IPS-20b (cell line): ENCODE measurements at regions not wholly inside any gene's neighbourhood (a gene's known extent, or its start where the extent isn't known, plus 50 kb on each side); places are given as distances from the start of the nearest gene placed in this dataset.

Source experiments
- H3K27ac ChIP-seq: one replicate; pipeline ENCODE4 v1.5.1; 2013; ENCODE audit warnings: low read length
- H3K27me3 ChIP-seq: 2 replicates; pipeline ENCODE4 v1.6.1; 2013; ENCODE audit warnings: mild to moderate bottlenecking, low read length, inconsistent platforms; ENCODE audit not compliant: insufficient read depth
- H3K36me3 ChIP-seq: 2 replicates; pipeline ENCODE4 v1.6.1; 2013; ENCODE audit warnings: low read depth, mild to moderate bottlenecking, inconsistent platforms, low read length, moderate library complexity; ENCODE audit not compliant: insufficient read depth
- H3K4me1 ChIP-seq: 2 replicates; pipeline ENCODE4 v1.6.1; 2013; ENCODE audit warnings: mild to moderate bottlenecking, control low read depth, inconsistent platforms, low read length, moderate library complexity; ENCODE audit not compliant: insufficient read depth
- H3K4me3 ChIP-seq: 2 replicates; pipeline ENCODE4 v1.5.1; 2013; ENCODE audit warnings: mild to moderate bottlenecking, low read length, inconsistent platforms
- H3K9ac ChIP-seq: 2 replicates; pipeline ENCODE4 v1.6.1; 2013; ENCODE audit warnings: low read depth, mild to moderate bottlenecking, inconsistent platforms, low read length, moderate library complexity
- H3K9me3 ChIP-seq: 2 replicates; pipeline ENCODE4 v1.6.1; 2013; ENCODE audit warnings: mild to moderate bottlenecking, low read depth, low read length, inconsistent platforms; ENCODE audit not compliant: insufficient read depth

GRCh38 chr20:50310673-50311051, 120.0 kb downstream of the CEBPB start:
- H3K36me3 ChIP-seq = no peaks in the 10 kb centered on the region
- no peak overlapping the region for H3K9ac ChIP-seq
- no peaks in the 10 kb centered on the region for H3K27me3 ChIP-seq
- no peaks in the 10 kb centered on the region for H3K9me3 ChIP-seq
- H3K4me1 ChIP-seq = peaks cover 5% of the 10 kb centered on the region; the same call in 1 of the 2 replicates
- no peak overlapping the region for H3K27ac ChIP-seq
- no peak overlapping the region for H3K4me3 ChIP-seq

DNA sequence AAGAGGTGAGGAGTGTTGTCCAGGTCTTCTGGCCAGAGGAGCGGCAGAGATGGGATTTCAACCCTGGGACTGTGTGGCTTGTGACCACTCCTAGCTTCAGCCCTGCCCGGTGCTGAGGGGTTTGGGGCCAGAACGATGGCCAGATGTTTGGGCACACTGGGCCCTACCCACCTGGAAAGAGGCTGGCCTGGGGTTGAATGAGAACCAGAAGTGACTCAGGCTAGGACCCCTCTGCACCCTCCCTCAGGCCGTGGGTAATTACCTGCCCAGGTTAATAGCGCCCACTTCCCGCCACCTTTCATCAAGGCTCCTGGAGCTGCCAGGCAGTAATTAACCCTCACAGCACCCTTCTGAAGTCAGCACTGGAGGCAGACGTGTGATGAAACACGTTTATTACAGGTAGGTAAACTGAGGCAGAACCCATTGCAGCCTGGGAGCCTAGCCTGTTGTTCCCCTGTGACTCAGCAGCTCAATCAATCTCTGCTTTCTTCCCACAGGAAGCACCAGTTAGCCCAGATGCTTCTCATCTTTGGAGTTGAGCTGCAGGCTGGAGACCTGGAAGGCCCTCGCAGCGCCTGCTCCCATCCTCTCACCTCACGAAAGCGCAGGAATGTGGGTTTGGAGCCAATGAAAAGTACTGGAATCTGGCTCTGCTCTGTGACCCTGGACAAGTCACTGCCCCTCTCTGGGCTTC, 120.8 kb downstream of the CEBPB start:
- Histone ChIP-seq H3K27me3 (no peaks in the 10 kb centered on the region), H3K9ac (no peak overlapping the region), H3K9me3 (no peaks in the 10 kb centered on the region), H3K36me3 (no peaks in the 10 kb centered on the region), H3K27ac (no peak overlapping the region), H3K4me1 (peaks cover 5% of the 10 kb centered on the region; the same call in 1 of the 2 replicates), H3K4me3 (no peak overlapping the region)

DNA sequence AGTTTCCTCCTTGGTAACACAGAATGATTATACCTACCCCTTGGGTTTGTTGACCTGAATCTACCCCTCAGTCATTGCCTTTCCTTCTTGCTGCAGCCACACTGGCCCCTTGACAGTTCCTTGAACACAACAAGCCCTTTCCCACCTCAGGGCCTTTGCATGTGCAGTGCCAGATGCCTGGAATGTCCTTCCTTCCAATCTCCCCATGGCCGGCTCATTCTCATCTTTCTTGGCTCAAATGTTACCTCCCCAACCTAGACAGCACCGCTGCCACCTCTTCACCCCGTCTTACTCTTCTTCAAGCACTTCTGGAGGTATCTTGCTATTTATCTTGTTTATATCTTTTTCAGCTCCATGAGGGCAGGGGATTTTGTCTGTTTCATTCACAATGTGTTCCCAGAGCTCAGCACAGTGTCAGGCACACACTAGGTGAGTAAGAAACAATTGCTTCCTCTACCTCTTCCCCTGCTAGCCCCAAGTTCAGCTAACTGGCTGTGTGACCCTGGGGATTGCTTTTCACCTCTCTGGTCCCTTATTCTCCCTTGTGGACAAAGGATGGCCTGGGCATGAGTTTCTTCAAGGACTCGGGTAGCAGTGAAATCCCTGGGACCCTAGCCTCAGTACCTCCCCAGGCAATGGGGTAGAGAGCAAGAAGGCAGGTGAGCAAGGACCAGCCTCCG, 121.5 kb downstream of the CEBPB start:
- Histone ChIP-seq H3K4me3 (no peak overlapping the region), H3K36me3 (no peaks in the 10 kb centered on the region), H3K27ac (no peak overlapping the region), H3K27me3 (no peaks in the 10 kb centered on the region), H3K9ac (no peak overlapping the region), H3K9me3 (no peaks in the 10 kb centered on the region), H3K4me1 (peaks cover 5% of the 10 kb centered on the region; the same call in 1 of the 2 replicates)

- H3K27ac ChIP-seq = no peak overlapping the region
- H3K9ac ChIP-seq = no peak overlapping the region
- H3K9me3 ChIP-seq = no peaks in the 10 kb centered on the region
- H3K27me3 ChIP-seq = no peaks in the 10 kb centered on the region
- H3K4me1 ChIP-seq = peaks cover 5% of the 10 kb centered on the region; the same call in 1 of the 2 replicates
- no peak overlapping the region for H3K4me3 ChIP-seq
- no peaks in the 10 kb centered on the region for H3K36me3 ChIP-seq
Observed at GRCh38 chr20:50312682-50313521, 122.3 kb downstream of the CEBPB start.

DNA sequence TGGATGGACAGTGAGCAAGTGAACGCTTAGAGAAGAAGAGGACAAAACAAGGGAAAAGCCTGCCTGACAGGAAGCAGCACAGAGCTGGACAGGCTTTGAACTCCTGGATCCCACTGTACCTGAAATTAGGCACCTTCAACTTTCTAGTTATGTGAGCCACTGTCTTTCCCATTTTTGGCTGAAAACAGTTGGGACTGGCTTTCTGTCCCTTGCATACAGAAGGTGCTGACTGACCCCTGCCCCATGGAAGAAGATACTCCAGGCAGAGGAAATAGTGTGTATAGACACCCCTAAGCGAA, 122.8 kb downstream of the CEBPB start:
- Histone ChIP-seq H3K4me1 (peaks cover 5% of the 10 kb centered on the region; the same call in 1 of the 2 replicates), H3K27ac (no peak overlapping the region), H3K4me3 (no peak overlapping the region), H3K36me3 (no peaks in the 10 kb centered on the region), H3K27me3 (no peaks in the 10 kb centered on the region), H3K9ac (no peak overlapping the region), H3K9me3 (no peaks in the 10 kb centered on the region)

DNA sequence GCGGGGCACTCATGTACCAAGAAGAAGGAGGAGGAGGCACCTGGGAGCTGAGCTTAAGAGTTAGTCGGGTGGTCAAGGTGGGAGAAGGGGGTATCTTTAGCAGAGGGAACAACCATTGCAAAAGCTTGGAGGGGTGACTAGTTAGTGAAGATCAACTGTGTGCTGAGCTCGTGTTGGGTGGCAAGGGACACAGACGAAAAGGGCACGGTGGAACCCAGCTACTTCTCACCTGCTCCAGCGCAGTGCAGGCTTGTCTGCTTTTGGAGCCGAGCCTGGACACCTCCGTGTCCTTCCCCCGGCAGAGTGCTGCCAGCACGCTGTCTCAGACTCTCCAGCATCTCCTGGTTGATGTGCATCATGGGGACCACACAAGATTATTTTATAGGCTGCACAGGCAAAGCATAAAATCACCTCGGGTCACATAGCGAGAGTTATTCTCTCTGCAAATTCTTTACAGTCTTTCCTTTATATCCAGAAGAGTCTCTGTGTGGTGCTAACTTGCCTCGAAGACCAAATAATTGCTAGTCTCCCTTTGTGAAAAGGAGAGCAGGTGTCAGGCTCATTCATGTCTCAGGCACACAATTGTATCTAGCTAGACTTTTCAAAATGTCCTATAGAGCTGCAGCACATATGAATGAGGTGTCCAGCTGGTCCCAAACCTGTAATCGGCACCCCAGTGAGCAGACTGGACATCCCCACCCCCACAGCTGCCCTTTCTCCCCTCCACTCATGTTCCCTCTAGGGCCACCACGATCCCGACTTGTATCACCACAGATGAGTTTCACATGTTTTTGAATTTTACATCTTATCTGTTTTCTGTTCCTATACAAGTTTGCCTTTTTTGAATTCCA, 123.4 kb downstream of the CEBPB start:
- Histone ChIP-seq H3K4me1 (peaks cover 4% of the 10 kb centered on the region; the same call in 1 of the 2 replicates), H3K9ac (no peak overlapping the region), H3K27me3 (no peaks in the 10 kb centered on the region), H3K4me3 (no peak overlapping the region), H3K27ac (no peak overlapping the region), H3K9me3 (no peaks in the 10 kb centered on the region), H3K36me3 (no peaks in the 10 kb centered on the region)

DNA sequence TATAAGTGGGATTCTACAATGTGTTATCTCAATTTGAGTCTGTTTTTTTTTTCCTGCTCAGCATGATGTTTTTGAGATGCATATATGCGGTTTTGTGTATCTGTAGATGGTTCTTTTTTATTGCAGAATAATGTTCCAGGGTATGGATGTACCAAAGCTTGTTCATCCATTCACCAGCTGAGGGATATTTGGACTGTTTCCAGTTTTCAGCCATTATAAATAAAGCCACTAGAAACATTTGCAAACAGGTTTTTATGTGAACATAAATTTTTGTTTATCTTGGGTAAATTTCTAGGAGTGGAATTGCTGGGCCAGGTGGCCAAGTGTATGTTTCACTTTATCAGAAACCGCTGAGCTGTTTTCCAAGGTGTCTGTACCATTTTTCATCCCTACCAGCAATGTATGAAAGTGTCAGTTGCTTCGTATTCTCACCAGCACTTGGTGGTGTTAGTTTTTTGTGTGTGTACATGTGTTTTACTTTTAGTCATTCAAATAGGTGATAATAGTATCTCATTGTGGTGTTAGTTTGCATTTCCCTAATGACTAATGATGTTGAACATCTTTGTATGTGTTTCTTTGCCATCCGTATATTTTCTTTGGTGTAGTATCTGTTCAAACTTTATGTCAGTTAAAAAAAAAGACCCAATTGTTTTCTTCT, 124.2 kb downstream of the CEBPB start:
- no peak overlapping the region for H3K27ac ChIP-seq
- H3K27me3 ChIP-seq = no peaks in the 10 kb centered on the region
- no peaks in the 10 kb centered on the region for H3K9me3 ChIP-seq
- H3K36me3 ChIP-seq = no peaks in the 10 kb centered on the region
- H3K9ac ChIP-seq = no peak overlapping the region
- H3K4me3 ChIP-seq = no peak overlapping the region
- H3K4me1 ChIP-seq = no peaks in the 10 kb centered on the region

DNA sequence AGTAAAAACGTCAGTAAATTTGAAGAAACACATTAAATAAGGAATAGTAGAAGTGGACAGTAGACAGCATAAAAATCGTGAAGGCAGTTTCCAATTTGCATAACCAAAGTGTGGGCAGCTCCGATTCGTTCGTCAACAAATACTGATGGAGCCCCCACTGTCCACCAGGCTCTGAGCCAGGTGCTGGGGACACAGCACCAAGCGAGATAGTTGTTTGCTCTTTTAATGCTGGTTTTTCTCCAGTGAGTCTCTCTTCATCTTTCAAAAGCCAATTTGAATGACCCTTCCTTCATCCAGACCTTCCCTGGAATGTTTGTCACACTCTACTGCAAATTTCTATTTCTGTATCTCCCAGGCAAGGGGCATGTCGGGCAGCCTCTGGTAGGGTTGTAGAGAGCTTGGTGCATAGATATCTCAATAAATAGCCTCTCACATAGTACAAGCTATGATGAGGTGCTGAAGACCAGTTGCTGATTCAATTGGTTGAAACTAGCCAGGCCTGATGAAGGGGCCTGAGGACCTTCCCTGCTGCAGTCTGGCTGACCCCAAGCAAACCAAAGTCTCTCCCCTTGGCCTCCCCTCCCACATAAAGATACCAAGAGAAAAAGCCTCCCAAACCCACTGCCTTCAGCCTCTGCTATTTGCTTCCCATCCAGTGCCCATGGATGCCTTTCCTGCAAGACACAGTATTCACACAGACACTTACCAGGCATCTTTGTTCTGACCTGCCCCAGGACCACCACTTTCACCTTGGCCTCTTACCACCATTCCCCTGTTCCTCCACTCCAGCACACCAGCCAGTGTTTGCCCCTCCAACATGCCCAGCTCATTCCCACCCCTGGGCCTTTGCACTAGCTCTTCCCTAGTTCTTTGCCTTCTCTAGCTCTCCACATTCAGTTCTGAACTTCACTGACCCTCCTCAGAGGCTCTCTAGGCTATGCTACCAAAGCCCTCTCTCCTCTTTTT, 125.2 kb downstream of the CEBPB start:
- Histone ChIP-seq H3K36me3 (no peaks in the 10 kb centered on the region), H3K4me1 (no peaks in the 10 kb centered on the region), H3K4me3 (no peak overlapping the region), H3K27ac (no peak overlapping the region), H3K27me3 (no peaks in the 10 kb centered on the region), H3K9ac (no peak overlapping the region), H3K9me3 (no peaks in the 10 kb centered on the region)

GRCh38 chr20:50317116-50317515, 126.5 kb downstream of the CEBPB start:
- Histone ChIP-seq H3K4me1 (peaks cover 4% of the 10 kb centered on the region), H3K9ac (no peak overlapping the region), H3K4me3 (no peak overlapping the region), H3K27ac (no peak overlapping the region), H3K36me3 (no peaks in the 10 kb centered on the region), H3K9me3 (no peaks in the 10 kb centered on the region), H3K27me3 (no peaks in the 10 kb centered on the region)

- peaks cover 4% of the 10 kb centered on the region for H3K4me1 ChIP-seq
Observed at GRCh38 chr20:50317609-50318008, 127.0 kb downstream of the CEBPB start.

More at GRCh38 chr20:50317609-50318008, 127.0 kb downstream of the CEBPB start:
- Histone ChIP-seq H3K27me3 (no peaks in the 10 kb centered on the region), H3K9ac (no peak overlapping the region), H3K9me3 (no peaks in the 10 kb centered on the region), H3K36me3 (no peaks in the 10 kb centered on the region), H3K4me3 (no peak overlapping the region), H3K27ac (no peak overlapping the region)
